Endothelial cell of umbilical vein (primary cell): ENCODE measurements at regions not wholly inside any gene's neighbourhood (a gene's known extent, or its start where the extent isn't known, plus 50 kb on each side); places are given as distances from the start of the nearest gene placed in this dataset.

Experiments
- BruUV-seq: library from RNA; stranded (reverse); fragments of 400-500 nt; replicated peaks from 2 replicates; lab custom pipeline; 2021; lab: Mats Ljungman, UMichigan
- CTCF ChIA-PET: fragments of 300-600, 350-600 bp; sonication (Branson Sonifier 250); formaldehyde crosslinking; loops from one replicate; lab custom pipeline; 2021; ENCODE audit warnings: antibody characterized with exemption, inconsistent platforms; lab: Charles Lee
- POLR2A ChIA-PET: fragments of 300-600, 350-600 bp; sonication (Branson Sonifier 250); formaldehyde crosslinking; loops from one replicate; lab custom pipeline; 2021; ENCODE audit warnings: antibody characterized with exemption, inconsistent platforms; lab: Charles Lee
- DNase-seq: peaks from one replicate; pipeline ENCODE4 v3.0.0-alpha.2; 2011; ENCODE audit warnings: low read depth, low spot score
- FAIRE-seq: peaks from 2 replicates; lab custom pipeline; 2011; peaks lifted over from hg19 to GRCh38; lab: Jason Lieb, UNC
- H2AFZ ChIP-seq: 2 replicates; pipeline ENCODE4 v1.6.0; 2012; ENCODE audit warnings: low read depth, low read length, control low read depth, inconsistent platforms
- H3K27ac ChIP-seq: 2 replicates; pipeline ENCODE4 v1.5.1; 2011; ENCODE audit warnings: low read depth, mild to moderate bottlenecking, control low read depth, low read length, moderate library complexity; ENCODE audit not compliant: insufficient read depth
- H3K27me3 ChIP-seq, 2 experiments: 2 replicates each; pipeline versions ENCODE4 v1.6.0 to v1.6.1; 2011; ENCODE audit warnings: low read length in 2 of 2, mixed read lengths in 1 of 2; ENCODE audit not compliant: control insufficient read depth in 2 of 2, insufficient read depth in 2 of 2
- H3K36me3 ChIP-seq, 2 experiments: 2 replicates in 1 of 2; 3 replicates in 1 of 2; pipeline ENCODE4 v1.5.1; 2011; ENCODE audit warnings: low read length in 2 of 2, mild to moderate bottlenecking in 1 of 2, moderate library complexity in 1 of 2; ENCODE audit not compliant: control insufficient read depth in 2 of 2, insufficient read depth in 2 of 2; ENCODE audit errors: extremely low read depth in 1 of 2
- H3K4me1 ChIP-seq: 3 replicates; pipeline ENCODE4 v1.5.1; 2011; ENCODE audit warnings: mild to moderate bottlenecking, low read length; ENCODE audit not compliant: control insufficient read depth, insufficient read depth; ENCODE audit errors: extremely low read depth
- H3K4me2 ChIP-seq: 2 replicates; pipeline ENCODE4 v1.6.1; 2011; ENCODE audit warnings: low read length, control low read depth, mixed read lengths; ENCODE audit not compliant: insufficient read depth
- H3K4me3 ChIP-seq, 3 experiments: fragments of 200-600 bp in 1 of 3; sonication (generic), shearing (Covaris generic) in 1 of 3; replicated peaks in 1 of 3; 2 replicates each; pipeline ENCODE4 v1.5.1; 2011 to 2016; ENCODE audit warnings: control low read depth in 3 of 3, low read length in 3 of 3, mild to moderate bottlenecking in 2 of 3, inconsistent platforms in 1 of 3, low read depth in 1 of 3, moderate library complexity in 1 of 3; ENCODE audit not compliant: insufficient read depth in 1 of 3
- H3K79me2 ChIP-seq: 2 replicates; pipeline ENCODE4 v1.6.0; 2012; ENCODE audit warnings: low read length, inconsistent platforms; ENCODE audit not compliant: control insufficient read depth, insufficient read depth
- H3K9ac ChIP-seq: replicated peaks from 2 replicates; pipeline ENCODE3; 2011; ENCODE audit warnings: low read length, control low read depth; ENCODE audit not compliant: insufficient read depth; ENCODE audit errors: extremely low read depth
- H3K9me1 ChIP-seq: replicated peaks from 3 replicates; pipeline ENCODE4 v1.6.0; 2011; ENCODE audit warnings: mild to moderate bottlenecking, low read length; ENCODE audit not compliant: control insufficient read depth, insufficient read depth; ENCODE audit errors: extremely low read depth
- H3K9me3 ChIP-seq: replicated peaks from 2 replicates; pipeline ENCODE4 v1.5.1; 2012; ENCODE audit warnings: low read length, inconsistent platforms; ENCODE audit not compliant: control insufficient read depth, insufficient read depth
- H4K20me1 ChIP-seq: replicated peaks from 2 replicates; pipeline ENCODE3; 2011; ENCODE audit warnings: mild to moderate bottlenecking, low read length; ENCODE audit not compliant: control insufficient read depth, insufficient read depth; ENCODE audit errors: extremely low read depth
- EZH2 ChIP-seq: IDR thresholded peaks from 2 replicates; pipeline ENCODE4 v1.6.1; 2012; ENCODE audit warnings: borderline replicate concordance, low read depth, mild to moderate bottlenecking, moderate library complexity, low read length, inconsistent platforms; ENCODE audit not compliant: severe bottlenecking
- FOS ChIP-seq: IDR thresholded peaks from 2 replicates; pipeline ENCODE4 v1.6.1; 2011; ENCODE audit warnings: mild to moderate bottlenecking, low read length, moderate library complexity, borderline replicate concordance; ENCODE audit not compliant: insufficient read depth
- GATA2 ChIP-seq: IDR thresholded peaks from 2 replicates; pipeline ENCODE4 v1.7.0; 2011; ENCODE audit warnings: low read depth, mild to moderate bottlenecking, moderate library complexity, mixed read lengths, low read length; ENCODE audit not compliant: insufficient read length, insufficient read depth
- JUN ChIP-seq: IDR thresholded peaks from 2 replicates; pipeline ENCODE4 v1.6.1; 2011; ENCODE audit warnings: borderline replicate concordance, low read depth; ENCODE audit not compliant: insufficient read length, insufficient read depth
- MYC ChIP-seq: IDR thresholded peaks from one replicate; pipeline ENCODE4 v1.6.1; 2011; ENCODE audit warnings: mild to moderate bottlenecking, low read depth, low read length
- POLR2A ChIP-seq: IDR thresholded peaks from 2 replicates; pipeline ENCODE4 v1.6.1; 2012; ENCODE audit warnings: low read depth, mild to moderate bottlenecking, control low read depth, low read length
- POLR2AphosphoS5 ChIP-seq: IDR thresholded peaks from 2 replicates; pipeline ENCODE4 v1.6.1; 2012; ENCODE audit warnings: low read depth, mild to moderate bottlenecking, control low read depth, low read length, moderate library complexity; ENCODE audit not compliant: insufficient read depth
- dilution Hi-C: fragments of 300-500 bp; cut with MboI; formaldehyde crosslinking; loops from one replicate; pipeline ENCODE4 v1.15.0; 2019; ENCODE audit warnings: low sequenced_read_pairs; ENCODE audit not compliant: extremely low pct_ligation_motif_present
- intact Hi-C: fragments of 100-400 bp; cut with micrococcal nuclease; formaldehyde crosslinking; loops from one replicate; pipeline ENCODE4 v1.10.0; 2022
- TF ChIP-seq, protein P1 (sequence below): IDR thresholded peaks from 2 replicates; pipeline ENCODE4 v1.6.1; 2011; ENCODE audit not compliant: insufficient read depth, insufficient read length
- TF ChIP-seq, protein P2 (sequence below), 2 donors: IDR thresholded peaks; 1 replicate in 1 of 2; 2 replicates in 1 of 2; pipeline ENCODE4 v1.5.1; 2011; ENCODE audit warnings: low read length in 2 of 2, mild to moderate bottlenecking in 2 of 2, moderate library complexity in 2 of 2, control low read depth in 1 of 2, inconsistent platforms in 1 of 2, low read depth in 1 of 2; ENCODE audit not compliant: insufficient read depth in 1 of 2; ENCODE audit errors: extremely low read depth in 1 of 2

DNA sequence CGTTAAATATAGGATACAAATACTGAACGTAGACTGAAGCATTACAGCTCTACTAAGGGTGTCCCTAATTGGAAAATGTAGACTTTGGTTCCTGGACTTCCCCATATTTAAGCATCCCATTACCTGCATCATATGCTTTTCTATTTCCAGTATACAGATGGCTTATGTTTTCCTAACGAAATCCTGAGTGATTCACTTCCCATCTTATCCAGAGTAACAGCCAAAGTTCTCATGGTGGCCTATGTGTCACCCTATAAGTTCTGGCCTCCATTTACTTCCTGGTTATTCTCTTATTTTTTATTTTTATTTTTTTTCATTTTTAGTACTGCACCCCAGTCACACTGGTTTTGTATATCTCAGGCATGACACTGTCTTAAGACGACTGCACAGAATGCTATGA lies 552.3 kb downstream of the PRDM9 start:
- DNase-seq (no peak), FAIRE-seq (no peak)
- no peak overlapping the region for H3K9ac ChIP-seq
- POLR2A ChIA-PET: no interaction called here
- H3K27ac ChIP-seq: no peak overlapping the region
- dilution Hi-C loops (no loop called here), intact Hi-C loops (no loop called here)
- H3K4me2 ChIP-seq: no peak overlapping the region
- H2AFZ ChIP-seq: no peak overlapping the region
- no peaks in the 10 kb centered on the region for H3K27me3 ChIP-seq
- H3K9me3 ChIP-seq: no peaks in the 10 kb centered on the region
- H4K20me1 ChIP-seq: no peaks in the 10 kb centered on the region
- no peaks in the 10 kb centered on the region for H3K79me2 ChIP-seq
- H3K36me3 ChIP-seq: no peaks in the 10 kb centered on the region
- no TSS peak for BruUV-seq
- CTCF ChIA-PET: no interaction called here
- no peak overlapping the region for H3K4me3 ChIP-seq
- no peak for TF ChIP-seq GATA2
- no peak for TF ChIP-seq POLR2AphosphoS5
- no peak for TF ChIP-seq JUN
- TF ChIP-seq, protein P1, sequence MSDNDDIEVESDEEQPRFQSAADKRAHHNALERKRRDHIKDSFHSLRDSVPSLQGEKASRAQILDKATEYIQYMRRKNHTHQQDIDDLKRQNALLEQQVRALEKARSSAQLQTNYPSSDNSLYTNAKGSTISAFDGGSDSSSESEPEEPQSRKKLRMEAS: no peak
- no peak for TF ChIP-seq MYC
- TF ChIP-seq EZH2: no peak
- TF ChIP-seq POLR2A: no peak
- no peak for TF ChIP-seq FOS
- TF ChIP-seq, protein P2, sequence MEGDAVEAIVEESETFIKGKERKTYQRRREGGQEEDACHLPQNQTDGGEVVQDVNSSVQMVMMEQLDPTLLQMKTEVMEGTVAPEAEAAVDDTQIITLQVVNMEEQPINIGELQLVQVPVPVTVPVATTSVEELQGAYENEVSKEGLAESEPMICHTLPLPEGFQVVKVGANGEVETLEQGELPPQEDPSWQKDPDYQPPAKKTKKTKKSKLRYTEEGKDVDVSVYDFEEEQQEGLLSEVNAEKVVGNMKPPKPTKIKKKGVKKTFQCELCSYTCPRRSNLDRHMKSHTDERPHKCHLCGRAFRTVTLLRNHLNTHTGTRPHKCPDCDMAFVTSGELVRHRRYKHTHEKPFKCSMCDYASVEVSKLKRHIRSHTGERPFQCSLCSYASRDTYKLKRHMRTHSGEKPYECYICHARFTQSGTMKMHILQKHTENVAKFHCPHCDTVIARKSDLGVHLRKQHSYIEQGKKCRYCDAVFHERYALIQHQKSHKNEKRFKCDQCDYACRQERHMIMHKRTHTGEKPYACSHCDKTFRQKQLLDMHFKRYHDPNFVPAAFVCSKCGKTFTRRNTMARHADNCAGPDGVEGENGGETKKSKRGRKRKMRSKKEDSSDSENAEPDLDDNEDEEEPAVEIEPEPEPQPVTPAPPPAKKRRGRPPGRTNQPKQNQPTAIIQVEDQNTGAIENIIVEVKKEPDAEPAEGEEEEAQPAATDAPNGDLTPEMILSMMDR (IDR thresholded peaks at IDR 0.05; ENCODE audit: extremely low read depth in 1 of 2, insufficient read depth in 1 of 2, low read depth in 1 of 2, low read length in 2 of 2): no peak
- H3K9me1 ChIP-seq: no peaks in the 10 kb centered on the region
- no peaks in the 10 kb centered on the region for H3K4me1 ChIP-seq
